Cardiac fibroblast (primary cell): ENCODE measurements at regions not wholly inside any gene's neighbourhood (a gene's known extent, or its start where the extent isn't known, plus 50 kb on each side); places are given as distances from the start of the nearest gene placed in this dataset.
"Not testable (repeated sequence)": the region's sequence is repeated elsewhere in the genome, so short reads cannot be mapped to it uniquely, and the experiment has no call there.

Source experiments
- DNase-seq, 2 donors: peaks; one replicate each; pipeline versions ENCODE4 v3.0.0 to v3.0.0-alpha.2; 2010; ENCODE audit warnings: low read depth in 2 of 2
- H3K4me3 ChIP-seq, 2 donors: replicated peaks in 1 of 2; 1 replicate in 1 of 2; 2 replicates in 1 of 2; pipeline ENCODE4 v1.5.1; 2011; ENCODE audit warnings: low read depth in 2 of 2, low read length in 2 of 2, mild to moderate bottlenecking in 2 of 2, moderate library complexity in 1 of 2
- CTCF ChIP-seq: IDR thresholded peaks from one replicate; pipeline ENCODE4 v1.5.1; 2011; ENCODE audit warnings: low read depth, mild to moderate bottlenecking, low read length, inconsistent platforms

- no peak overlapping the region for H3K4me3 ChIP-seq
- DNase-seq, result no peak
- no peak for TF ChIP-seq CTCF
Measured at GRCh38 chr7:68245688-68246087, 1249.1 kb downstream of the TYW1 start.

GRCh38 chr7:68246189-68246633, 1249.6 kb downstream of the TYW1 start:
- H3K4me3 ChIP-seq, result no peak overlapping the region
- no peak for TF ChIP-seq CTCF

GRCh38 chr7:68247126-68247525, 1250.5 kb downstream of the TYW1 start:
- no peak overlapping the region for H3K4me3 ChIP-seq
- no peak for TF ChIP-seq CTCF
- DNase-seq, result no peak

More at GRCh38 chr7:68246189-68246633, 1249.6 kb downstream of the TYW1 start:
- DNase-seq, result no peak

GRCh38 chr7:68247571-68247970, 1250.9 kb downstream of the TYW1 start:
- DNase-seq, result no peak
- no peak for TF ChIP-seq CTCF
- H3K4me3 ChIP-seq, result no peak overlapping the region

- DNase-seq, result no peak
- no peak overlapping the region for H3K4me3 ChIP-seq
- no peak for TF ChIP-seq CTCF
Measured at GRCh38 chr7:68248973-68249372, 1252.3 kb downstream of the TYW1 start.

GRCh38 chr7:68249611-68250010, 1253.0 kb downstream of the TYW1 start:
- no peak for TF ChIP-seq CTCF
- H3K4me3 ChIP-seq, result no peak overlapping the region
- no peak for DNase-seq

GRCh38 chr7:68250143-68250542, 1253.5 kb downstream of the TYW1 start:
- no peak for DNase-seq
- H3K4me3 ChIP-seq, result no peak overlapping the region
- no peak for TF ChIP-seq CTCF

GRCh38 chr7:68254815-68255214, 1258.2 kb downstream of the TYW1 start:
- not testable (repeated sequence) for DNase-seq, H3K4me3 ChIP-seq
